ENCODE measurements at regions not wholly inside any gene's neighbourhood (a gene's known extent, or its start where the extent isn't known, plus 50 kb on each side); places are given as distances from the start of the nearest gene placed in this dataset.

- intact Hi-C loops (cut with micrococcal nuclease; ENCODE audit: unreplicated experiment) = no loop called here
- no peak for TF ChIP-seq CTCF (IDR thresholded peaks at IDR 0.05; ENCODE audit: insufficient read depth in 1 of 2, low read depth in 1 of 2, low read length in 1 of 2, severe bottlenecking in 1 of 2, unreplicated experiment in 1 of 2)
- no peaks in the 10 kb centered on the region for H3K36me3 Mint-ChIP-seq (ENCODE audit: insufficient read depth, unreplicated experiment)
- no peaks in the 10 kb centered on the region for H3K4me1 Mint-ChIP-seq (ENCODE audit: low read depth, unreplicated experiment)
- no peaks in the 10 kb centered on the region for H3K27me3 ChIP-seq (replicated peaks; ENCODE audit: control insufficient read depth, insufficient read depth, low read length)
- no peak overlapping the region for H3K27ac Mint-ChIP-seq (ENCODE audit: unreplicated experiment)
- no peaks in the 10 kb centered on the region for H3K36me3 ChIP-seq (ENCODE audit: control insufficient read depth, insufficient read depth, low read length)
- no peaks in the 10 kb centered on the region for H3K9me3 ChIP-seq
- H3K4me1 ChIP-seq = no peaks in the 10 kb centered on the region
- H3K9me3 Mint-ChIP-seq (ENCODE audit: unreplicated experiment) = no peaks in the 10 kb centered on the region
- H3K4me3 ChIP-seq (ENCODE audit: low read depth, low read length) = no peak overlapping the region
- POLR2A ChIA-PET = no interaction called here
- no TSS peak for BruUV-seq (replicated peaks)
- no peak overlapping the region for H3K4me3 Mint-ChIP-seq (ENCODE audit: unreplicated experiment)
- no peaks in the 10 kb centered on the region for H3K27me3 Mint-ChIP-seq (ENCODE audit: insufficient read depth, unreplicated experiment)
- CTCF ChIA-PET = no interaction called here
- DNase-seq = no peak
Measured at GRCh38 chr6:91268941-91269340, 682.1 kb upstream of the MAP3K7 start.

- no TSS peak for BruUV-seq (replicated peaks)
- Mint-ChIP-seq H3K36me3 (ENCODE audit: insufficient read depth, unreplicated experiment) (no peaks in the 10 kb centered on the region), H3K4me3 (ENCODE audit: unreplicated experiment) (no peak overlapping the region), H3K9me3 (ENCODE audit: unreplicated experiment) (no peaks in the 10 kb centered on the region), H3K27me3 (ENCODE audit: insufficient read depth, unreplicated experiment) (no peaks in the 10 kb centered on the region), H3K4me1 (ENCODE audit: low read depth, unreplicated experiment) (no peaks in the 10 kb centered on the region), H3K27ac (ENCODE audit: unreplicated experiment) (no peak overlapping the region)
- ChIA-PET POLR2A (no interaction called here), CTCF (no interaction called here)
- Histone ChIP-seq H3K36me3 (ENCODE audit: control insufficient read depth, insufficient read depth, low read length) (no peaks in the 10 kb centered on the region), H3K4me1 (no peaks in the 10 kb centered on the region), H3K9me3 (no peaks in the 10 kb centered on the region), H3K27me3 (replicated peaks; ENCODE audit: control insufficient read depth, insufficient read depth, low read length) (no peaks in the 10 kb centered on the region), H3K4me3 (ENCODE audit: low read depth, low read length) (no peak overlapping the region)
- TF ChIP-seq CTCF (IDR thresholded peaks at IDR 0.05; ENCODE audit: insufficient read depth in 1 of 2, low read depth in 1 of 2, low read length in 1 of 2, severe bottlenecking in 1 of 2, unreplicated experiment in 1 of 2) = no peak
- intact Hi-C loops (cut with micrococcal nuclease; ENCODE audit: unreplicated experiment) = no loop called here
- no peak for DNase-seq
Measured at GRCh38 chr6:91267246-91267645, 680.4 kb upstream of the MAP3K7 start.

GRCh38 chr6:91266156-91266555 lies 679.3 kb upstream of the MAP3K7 start:
- Histone ChIP-seq H3K9me3 (no peaks in the 10 kb centered on the region), H3K4me1 (no peaks in the 10 kb centered on the region), H3K4me3 (ENCODE audit: low read depth, low read length) (no peak overlapping the region), H3K36me3 (ENCODE audit: control insufficient read depth, insufficient read depth, low read length) (no peaks in the 10 kb centered on the region), H3K27me3 (replicated peaks; ENCODE audit: control insufficient read depth, insufficient read depth, low read length) (no peaks in the 10 kb centered on the region)
- no peak for DNase-seq
- Mint-ChIP-seq H3K27me3 (ENCODE audit: insufficient read depth, unreplicated experiment) (no peaks in the 10 kb centered on the region), H3K9me3 (ENCODE audit: unreplicated experiment) (no peaks in the 10 kb centered on the region), H3K27ac (ENCODE audit: unreplicated experiment) (no peak overlapping the region), H3K4me3 (ENCODE audit: unreplicated experiment) (no peak overlapping the region), H3K36me3 (ENCODE audit: insufficient read depth, unreplicated experiment) (no peaks in the 10 kb centered on the region), H3K4me1 (ENCODE audit: low read depth, unreplicated experiment) (no peaks in the 10 kb centered on the region)
- intact Hi-C loops (cut with micrococcal nuclease; ENCODE audit: unreplicated experiment) = no loop called here
- no peak for TF ChIP-seq CTCF (IDR thresholded peaks at IDR 0.05; ENCODE audit: insufficient read depth in 1 of 2, low read depth in 1 of 2, low read length in 1 of 2, severe bottlenecking in 1 of 2, unreplicated experiment in 1 of 2)
- BruUV-seq (replicated peaks) = no TSS peak
- ChIA-PET POLR2A (no interaction called here), CTCF (no interaction called here)

All from Caco-2 (cell line).